Osteocyte (in vitro differentiated cells): ENCODE measurements at regions not wholly inside any gene's neighbourhood (a gene's known extent, or its start where the extent isn't known, plus 50 kb on each side); places are given as distances from the start of the nearest gene placed in this dataset.
A peak's percentile ranks its signal among the peaks of the same experiment; 100 is the strongest.

Experiments used
- DNase-seq: peaks from one replicate; pipeline ENCODE4 v3.0.0; 2021; ENCODE audit warnings: mixed read lengths; ENCODE audit not compliant: unreplicated experiment; ENCODE audit errors: extremely low spot score
- H3K27ac Mint-ChIP-seq: one replicate; pipeline ENCODE4 v1.8.0; 2021; ENCODE audit warnings: mild to moderate bottlenecking, mixed read lengths; ENCODE audit not compliant: unreplicated experiment
- H3K27me3 Mint-ChIP-seq: one replicate; pipeline ENCODE4 v1.8.0; 2021; ENCODE audit warnings: mixed read lengths; ENCODE audit not compliant: unreplicated experiment
- H3K36me3 Mint-ChIP-seq: one replicate; pipeline ENCODE4 v1.8.0; 2021; ENCODE audit warnings: mixed read lengths; ENCODE audit not compliant: unreplicated experiment
- H3K4me1 Mint-ChIP-seq: one replicate; pipeline ENCODE4 v1.8.0; 2021; ENCODE audit warnings: mixed read lengths; ENCODE audit not compliant: unreplicated experiment
- H3K4me3 Mint-ChIP-seq: one replicate; pipeline ENCODE4 v1.8.0; 2021; ENCODE audit warnings: mild to moderate bottlenecking, moderate library complexity, mixed read lengths; ENCODE audit not compliant: unreplicated experiment
- H3K9me3 Mint-ChIP-seq: one replicate; pipeline ENCODE4 v1.8.0; 2021; ENCODE audit warnings: mixed read lengths; ENCODE audit not compliant: unreplicated experiment
- CTCF ChIP-seq: fragments of 200-600 bp; sonication (generic); IDR thresholded peaks from 2 replicates; pipeline ENCODE4 v1.5.0; 2021; ENCODE audit warnings: antibody characterized with exemption, mild to moderate bottlenecking, moderate library complexity

- Mint-ChIP-seq H3K4me3 (peak overlapping the region; percentile 73), H3K27ac (peak overlapping the region; percentile 52), H3K27me3 (no peaks in the 10 kb centered on the region), H3K36me3 (no peaks in the 10 kb centered on the region), H3K4me1 (peaks cover 3% of the 10 kb centered on the region), H3K9me3 (no peaks in the 10 kb centered on the region)
- DNase-seq: no peak
- no peak for TF ChIP-seq CTCF
Measured at GRCh38 chr14:40629144-40629543, 977.5 kb upstream of the LRFN5 start.

- no peaks in the 10 kb centered on the region for H3K27me3 Mint-ChIP-seq
- no peaks in the 10 kb centered on the region for H3K4me1 Mint-ChIP-seq
- no peak for TF ChIP-seq CTCF
- H3K36me3 Mint-ChIP-seq: no peaks in the 10 kb centered on the region
- H3K27ac Mint-ChIP-seq: no peak overlapping the region
- DNase-seq: no peak
- H3K4me3 Mint-ChIP-seq: no peak overlapping the region
- no peaks in the 10 kb centered on the region for H3K9me3 Mint-ChIP-seq
Measured at GRCh38 chr14:40623643-40624042, 983.0 kb upstream of the LRFN5 start.

GRCh38 chr14:40618225-40618898, 988.3 kb upstream of the LRFN5 start:
- H3K27ac Mint-ChIP-seq: no peak overlapping the region
- no peaks in the 10 kb centered on the region for H3K9me3 Mint-ChIP-seq
- no peak for DNase-seq
- H3K27me3 Mint-ChIP-seq: peaks cover 2% of the 10 kb centered on the region
- H3K36me3 Mint-ChIP-seq: no peaks in the 10 kb centered on the region
- TF ChIP-seq CTCF: no peak
- no peak overlapping the region for H3K4me3 Mint-ChIP-seq
- H3K4me1 Mint-ChIP-seq: no peaks in the 10 kb centered on the region

- no peak for TF ChIP-seq CTCF
- Mint-ChIP-seq H3K36me3 (no peaks in the 10 kb centered on the region), H3K4me3 (no peak overlapping the region), H3K27ac (no peak overlapping the region), H3K4me1 (no peaks in the 10 kb centered on the region), H3K27me3 (peaks cover 2% of the 10 kb centered on the region), H3K9me3 (peaks cover 4% of the 10 kb centered on the region)
- DNase-seq: no peak
Measured at GRCh38 chr14:40616579-40616978, 990.1 kb upstream of the LRFN5 start.

- Mint-ChIP-seq H3K36me3 (no peaks in the 10 kb centered on the region), H3K27me3 (no peaks in the 10 kb centered on the region), H3K4me1 (no peaks in the 10 kb centered on the region), H3K9me3 (no peaks in the 10 kb centered on the region), H3K27ac (no peak overlapping the region), H3K4me3 (no peak overlapping the region)
- DNase-seq: no peak
- TF ChIP-seq CTCF: no peak
Measured at GRCh38 chr14:40601063-40601462, 1005.6 kb upstream of the LRFN5 start.
